ENCODE measurements at regions not wholly inside any gene's neighbourhood (a gene's known extent, or its start where the extent isn't known, plus 50 kb on each side); places are given as distances from the start of the nearest gene placed in this dataset.

GRCh38 chr3:117695871-117696645 is 986.5 kb downstream of the TUSC7 start:
- no peak for DNase-seq

DNA sequence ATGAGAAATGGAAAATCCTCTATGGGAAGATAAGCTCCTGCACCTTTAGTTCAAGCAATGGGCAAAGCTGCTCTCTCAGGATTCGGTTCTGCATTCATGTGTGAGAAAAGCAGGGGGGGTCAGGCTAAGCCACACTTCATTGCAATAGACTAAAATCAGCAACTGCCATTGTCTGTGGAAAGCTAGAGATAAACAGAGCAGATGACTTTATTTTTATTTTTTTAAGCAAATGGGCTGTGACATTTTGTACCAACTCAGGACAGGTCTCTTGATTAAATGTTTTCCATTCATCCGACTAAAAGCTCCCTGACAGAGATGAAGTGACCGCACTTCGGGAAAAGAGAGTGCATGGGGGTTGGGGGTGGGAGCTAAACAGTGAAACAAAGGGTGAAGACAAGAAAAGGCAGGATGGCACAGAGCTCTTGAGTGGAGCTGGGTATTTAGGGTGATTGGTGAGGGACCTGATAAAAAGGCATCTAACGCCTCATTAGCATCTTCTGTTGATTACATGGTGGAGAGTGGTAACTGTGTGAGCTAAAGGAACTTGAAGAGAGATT is 987.4 kb downstream of the TUSC7 start:
- DNase-seq: no peak

DNA sequence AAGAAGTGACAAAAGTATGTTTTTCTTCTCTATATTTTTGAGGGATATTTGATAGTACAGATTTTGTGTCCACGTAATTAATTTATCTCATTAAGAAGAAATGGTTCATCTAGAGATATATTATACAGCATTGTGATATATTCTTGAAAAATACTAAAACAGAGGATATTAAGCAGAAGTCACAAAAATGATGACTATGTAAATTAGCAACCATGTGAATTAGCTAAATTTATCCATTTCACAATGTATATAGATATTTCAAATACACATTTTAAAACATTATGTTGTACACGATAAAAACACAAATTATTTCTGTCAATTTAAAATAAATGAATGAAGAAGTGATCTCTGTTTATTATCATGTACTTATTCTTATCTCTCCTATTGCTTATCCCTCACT is 989.5 kb downstream of the TUSC7 start:
- no peak for DNase-seq

- no peak for DNase-seq
These were observed 991.2 kb downstream of the TUSC7 start for GRCh38 chr3:117700573-117701360.

DNA sequence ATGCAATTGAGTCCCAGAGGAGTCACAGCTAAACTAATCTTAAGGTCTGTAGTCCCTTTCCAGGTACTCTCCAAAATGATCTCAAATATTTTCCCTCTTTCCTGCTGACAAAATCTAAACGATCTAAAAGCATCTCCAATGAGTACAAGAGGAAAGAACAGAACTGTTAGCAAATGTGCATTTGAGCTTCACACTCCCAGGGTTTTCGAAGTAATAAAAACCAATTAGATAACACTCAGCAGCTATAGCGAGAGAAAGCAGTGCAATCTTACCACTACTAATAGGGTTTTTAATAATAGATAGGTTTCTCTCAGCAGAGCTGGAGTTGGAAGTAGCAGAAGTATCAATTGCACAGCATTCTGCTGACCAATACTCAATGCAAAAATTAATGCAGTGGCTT is 995.4 kb downstream of the TUSC7 start:
- no peak for DNase-seq

DNA sequence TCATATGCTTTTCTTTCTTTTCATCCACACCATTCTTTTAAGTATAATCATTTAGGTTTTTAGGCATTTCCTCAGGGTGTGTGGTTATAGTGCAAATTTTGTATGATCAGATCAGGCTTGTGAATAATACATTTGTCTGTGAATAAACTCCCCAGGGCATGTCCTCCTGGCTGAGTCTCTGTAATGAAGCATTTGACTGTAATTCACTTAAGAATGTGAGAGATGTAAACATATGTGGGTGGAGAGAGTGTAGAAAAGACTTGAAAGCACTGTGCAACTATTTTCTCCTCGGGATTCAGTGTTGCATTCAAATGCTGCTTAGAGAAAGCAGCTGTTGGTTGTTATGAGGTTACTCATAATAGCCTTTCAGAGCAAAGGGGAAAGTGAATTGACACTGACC is 996.5 kb downstream of the TUSC7 start:
- no peak for DNase-seq

DNA sequence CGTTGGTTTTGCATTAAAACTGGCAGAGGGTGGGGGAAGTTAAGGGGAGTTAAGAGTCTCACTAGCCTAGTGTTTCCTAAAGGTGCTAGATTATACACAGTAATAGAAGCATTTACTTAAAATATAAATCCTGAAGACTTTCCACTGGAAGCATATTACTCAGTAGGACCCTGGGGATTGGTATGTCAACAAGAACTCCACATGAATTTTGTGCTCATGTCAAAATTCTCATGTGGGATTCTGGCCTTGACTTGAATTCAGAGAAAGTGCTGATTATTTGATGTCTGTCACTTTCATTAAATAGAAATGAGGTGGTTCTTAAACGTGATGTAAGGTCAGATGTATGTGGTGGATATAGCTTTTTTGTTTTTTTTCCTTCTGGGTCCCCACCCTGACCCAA is 997.2 kb downstream of the TUSC7 start:
- DNase-seq: no peak

DNA sequence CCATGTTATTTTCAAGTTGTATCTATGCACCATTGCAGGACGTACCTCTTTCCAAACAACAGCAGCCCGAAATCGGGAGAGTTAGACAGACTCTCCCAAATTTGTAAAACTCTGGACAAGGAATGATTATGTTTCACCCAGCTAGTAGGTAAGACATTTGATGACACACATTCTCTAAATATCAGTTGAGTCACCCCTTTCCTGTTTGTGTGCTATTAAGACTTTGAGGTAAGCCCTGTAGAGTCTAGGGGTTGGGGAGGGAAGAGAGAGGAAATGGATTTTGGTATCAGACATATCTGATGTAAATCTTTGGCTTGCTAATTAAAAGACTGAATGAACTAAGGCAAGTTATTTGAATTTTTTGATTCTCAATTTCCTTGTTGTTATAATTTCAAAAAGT is 999.0 kb downstream of the TUSC7 start:
- no peak for DNase-seq

DNA sequence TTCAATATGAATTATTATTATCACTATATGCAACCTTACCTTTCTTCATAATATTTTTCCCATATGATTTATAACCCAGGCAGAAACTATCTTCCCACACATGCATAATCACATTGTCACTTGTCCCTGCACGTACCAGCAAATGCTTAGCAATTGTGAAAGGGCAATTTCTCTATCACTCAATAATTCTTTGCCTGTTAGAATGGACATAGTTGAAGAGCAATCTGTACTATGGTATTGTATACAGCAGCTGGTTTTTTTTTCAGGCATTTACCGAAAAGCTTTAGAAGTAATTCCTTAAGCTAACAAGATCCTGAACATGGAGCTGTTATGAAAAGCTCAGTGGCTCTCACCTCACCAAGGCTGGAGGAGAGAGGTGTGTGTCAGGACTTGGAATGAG is 999.5 kb downstream of the TUSC7 start:
- no peak for DNase-seq

GRCh38 chr3:117710501-117710900 is 1000.9 kb downstream of the TUSC7 start:
- no peak for DNase-seq

DNA sequence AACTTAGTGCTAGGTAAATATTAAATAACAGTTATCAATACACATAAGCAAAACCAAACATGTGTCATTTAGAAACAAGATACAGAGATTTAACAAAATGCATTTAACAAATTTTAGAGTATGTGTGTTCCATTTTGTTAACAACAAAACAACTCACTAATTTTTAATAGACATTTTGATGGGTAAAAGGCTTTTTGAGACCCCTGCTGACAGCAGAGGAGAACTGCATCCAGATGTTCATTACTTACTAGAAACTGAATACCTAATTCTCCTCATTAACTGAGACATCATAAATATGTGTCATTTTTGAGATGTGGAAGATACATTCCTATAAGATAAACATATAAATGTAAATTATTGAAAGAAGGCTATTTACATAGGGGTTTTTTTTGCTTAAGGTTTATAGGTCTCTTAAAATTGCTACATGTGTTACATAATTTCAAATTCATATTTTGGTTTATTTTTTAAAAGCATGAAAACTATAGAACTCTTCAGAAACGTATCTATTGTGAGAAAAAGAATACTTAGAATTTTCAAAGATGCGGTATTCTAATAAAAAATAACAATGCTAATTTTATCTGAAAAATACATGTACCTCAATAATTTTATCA is 1009.8 kb downstream of the TUSC7 start:
- DNase-seq: no peak

DNA sequence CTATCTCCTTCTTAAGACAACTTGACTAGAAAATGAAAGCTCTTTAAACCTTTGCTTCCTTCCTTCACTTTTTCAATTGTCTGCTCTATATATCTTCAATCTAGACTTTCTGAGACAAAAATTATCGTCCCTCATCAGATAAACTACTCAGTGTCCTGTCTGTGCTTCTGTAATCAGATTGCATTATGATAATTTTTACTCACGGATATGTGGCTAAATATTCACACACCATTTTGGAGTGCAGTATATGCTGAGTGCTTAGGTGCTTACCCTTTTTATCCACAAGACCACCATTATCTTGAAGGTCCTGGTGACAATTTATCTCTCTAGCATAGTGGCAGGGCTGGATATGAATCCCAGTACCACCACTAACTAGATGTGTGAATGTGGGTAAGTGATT is 1012.3 kb downstream of the TUSC7 start:
- no peak for DNase-seq

GRCh38 chr3:117722856-117723255 is 1013.3 kb downstream of the TUSC7 start:
- DNase-seq: no peak

GRCh38 chr3:117723825-117724224 is 1014.2 kb downstream of the TUSC7 start:
- DNase-seq: no peak

DNA sequence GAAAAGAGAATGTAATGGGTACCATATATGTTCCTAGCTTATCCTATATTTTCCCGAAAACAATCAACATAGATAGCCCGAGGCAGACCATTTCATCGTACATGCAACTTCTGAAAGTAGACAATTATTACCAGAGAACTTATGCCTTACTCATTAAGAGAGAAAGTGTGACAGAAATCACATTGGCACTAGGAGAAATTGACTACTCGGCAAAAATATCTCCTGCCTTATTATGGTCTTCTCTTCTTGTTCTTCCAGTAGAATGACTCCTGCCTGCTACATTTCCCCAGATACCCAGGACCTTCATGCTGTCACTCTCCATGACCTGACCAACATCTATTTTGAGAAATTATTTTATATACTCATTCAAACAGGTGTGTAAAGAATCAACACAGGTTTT is 1015.7 kb downstream of the TUSC7 start:
- no peak for DNase-seq

DNA sequence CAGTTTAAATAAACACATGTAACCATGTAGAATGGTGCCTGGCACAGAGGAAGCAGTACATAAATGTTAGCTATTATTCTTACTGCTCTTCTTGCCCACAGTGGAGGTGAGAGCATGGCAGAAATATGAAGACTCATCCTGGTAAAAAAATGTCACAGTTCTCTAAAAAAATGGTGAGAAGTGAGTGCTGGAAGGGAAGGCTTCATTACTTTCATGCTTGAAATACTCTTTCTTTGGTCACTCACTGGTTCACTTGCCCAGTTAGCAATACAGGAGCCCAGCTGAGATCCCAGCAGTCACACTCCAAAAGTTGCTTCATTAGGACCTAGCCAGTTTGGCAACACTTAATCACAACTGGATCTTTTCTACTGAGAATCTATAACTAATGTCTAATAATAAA is 1017.2 kb downstream of the TUSC7 start:
- DNase-seq: no peak

DNA sequence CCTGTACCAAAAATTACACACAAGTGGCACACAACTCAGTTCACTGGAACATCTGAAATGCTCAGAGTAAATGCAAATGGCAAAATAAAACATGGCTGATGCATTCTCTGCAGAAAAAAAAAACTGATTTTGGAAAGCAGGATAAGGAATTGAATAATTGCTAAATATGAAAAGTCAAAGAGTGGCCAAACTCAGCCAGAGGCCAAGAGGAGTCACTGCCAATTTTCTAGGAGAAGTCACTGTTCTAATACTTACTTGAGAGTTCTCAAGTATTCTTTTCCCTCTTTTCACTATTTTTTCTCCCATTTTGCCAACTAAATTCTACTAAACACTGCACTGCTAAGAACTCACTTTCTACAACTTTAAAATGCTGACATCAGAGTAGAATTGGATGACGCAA is 1018.6 kb downstream of the TUSC7 start:
- no peak for DNase-seq

GRCh38 chr3:117734496-117734895 is 1024.9 kb downstream of the TUSC7 start:
- no peak for DNase-seq

DNA sequence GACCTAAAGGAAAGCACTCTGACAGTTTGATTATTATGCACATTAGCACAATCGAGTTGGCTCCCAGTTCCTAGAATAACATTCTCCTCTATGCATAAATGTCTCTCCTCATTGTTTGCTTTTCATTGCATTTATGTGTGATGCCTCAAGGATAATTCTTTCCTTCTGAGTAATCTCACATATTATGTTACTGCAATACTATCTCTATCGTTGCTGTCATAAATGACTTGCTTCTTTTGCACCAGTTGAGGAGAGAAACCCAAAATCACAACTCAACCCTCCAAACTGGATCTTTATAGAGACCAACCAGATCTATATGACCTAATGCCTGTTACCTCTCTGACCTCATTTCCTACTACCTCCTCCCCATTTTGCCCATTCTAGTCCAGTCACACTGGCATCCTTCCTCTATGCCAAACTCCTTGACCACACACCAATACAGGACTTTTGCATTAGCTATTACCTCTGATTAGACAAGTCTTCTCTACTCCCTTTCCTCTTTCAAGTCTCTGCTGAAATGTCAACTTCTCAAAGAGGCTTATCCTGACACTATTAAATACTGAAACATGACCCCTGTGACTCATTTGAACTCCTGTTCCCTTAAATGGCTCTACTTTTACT is 1026.0 kb downstream of the TUSC7 start:
- DNase-seq: no peak

DNA sequence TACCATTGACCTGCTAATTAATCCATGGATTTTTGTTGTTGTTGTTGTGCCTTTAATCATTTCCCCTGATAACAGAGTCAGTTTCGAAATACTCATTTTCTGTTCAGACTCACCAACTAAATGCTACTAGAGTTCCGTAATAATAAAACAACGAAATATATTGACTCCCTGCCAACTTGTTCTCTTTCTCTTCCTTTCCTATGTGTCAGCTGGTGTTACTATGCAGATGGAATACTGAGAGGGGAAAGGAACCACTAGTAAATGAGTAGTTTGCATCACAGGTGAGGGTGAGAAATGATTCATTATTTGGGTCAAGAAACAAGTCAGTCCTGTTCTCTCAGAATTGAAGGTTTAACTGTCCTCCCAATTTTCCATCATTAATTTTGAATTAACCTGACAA is 1027.3 kb downstream of the TUSC7 start:
- no peak for DNase-seq

- no peak for DNase-seq
These were observed 1034.4 kb downstream of the TUSC7 start for GRCh38 chr3:117743993-117744392.

- DNase-seq: no peak
These were observed 1035.4 kb downstream of the TUSC7 start for GRCh38 chr3:117744935-117745334.

DNA sequence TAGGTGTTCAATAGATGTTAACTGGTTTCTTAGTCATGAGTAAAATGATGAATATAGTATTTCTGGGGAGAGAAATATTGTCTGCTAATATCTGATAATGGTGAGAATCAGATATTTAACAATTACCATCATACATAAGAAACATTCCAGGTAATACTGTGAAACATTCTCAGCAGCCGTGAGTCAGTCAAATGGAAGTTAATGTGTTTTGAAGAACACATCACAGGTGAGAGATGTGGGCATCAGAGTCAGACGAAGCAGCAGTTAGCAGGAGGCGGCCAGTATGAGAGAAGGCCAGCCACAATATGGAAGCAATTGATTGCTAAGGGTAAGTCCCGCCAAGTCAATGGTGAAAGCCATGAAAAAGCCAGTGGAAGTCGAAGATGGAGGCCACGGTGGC is 1035.9 kb downstream of the TUSC7 start:
- no peak for DNase-seq
